ENCODE measurements at regions not wholly inside any gene's neighbourhood (a gene's known extent, or its start where the extent isn't known, plus 50 kb on each side); places are given as distances from the start of the nearest gene placed in this dataset.

DNA sequence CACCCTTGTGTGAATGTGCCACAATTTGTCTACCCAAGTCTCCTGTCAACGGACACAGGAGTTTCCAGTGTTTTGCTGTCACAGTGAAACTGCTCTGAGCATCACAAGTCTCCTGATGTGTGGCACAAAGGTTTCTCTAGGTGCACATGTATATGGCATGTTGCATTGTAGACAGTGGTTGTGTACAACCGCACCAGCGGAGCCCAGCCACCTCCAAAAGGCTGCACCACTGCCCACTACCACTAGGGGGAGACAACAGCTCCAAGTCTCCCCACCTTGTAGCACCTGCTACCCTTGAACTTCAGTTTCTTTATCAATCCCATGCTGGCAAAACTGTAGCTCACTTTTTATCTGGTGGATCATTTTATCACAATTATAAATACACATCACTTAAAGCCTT lies 95.5 kb upstream of the ZNF469 start:
- DNase-seq (ENCODE audit: low read depth): no peak

DNA sequence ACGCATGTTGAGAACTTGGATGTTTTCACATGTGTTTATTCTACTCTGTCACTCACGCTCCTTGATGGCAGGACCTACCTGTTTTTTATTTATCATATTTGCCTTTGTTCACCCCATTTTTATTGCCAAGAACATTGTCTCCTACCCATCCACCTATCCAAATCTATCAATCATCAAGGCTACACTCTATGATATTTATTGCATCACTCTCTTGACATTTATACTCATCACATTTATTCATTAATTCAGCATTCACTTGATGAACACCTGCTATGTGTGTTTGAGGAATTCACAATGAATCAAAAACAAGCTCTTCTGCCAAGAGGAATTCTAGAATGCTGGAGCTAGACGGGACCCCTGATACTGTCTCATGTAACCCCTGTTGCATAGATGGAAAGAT lies 94.5 kb upstream of the ZNF469 start:
- DNase-seq (ENCODE audit: low read depth): no peak

- DNase-seq (ENCODE audit: low read depth): no peak
Observed at GRCh38 chr16:88289001-88289400, 93.8 kb upstream of the ZNF469 start.

GRCh38 chr16:88289561-88289960 lies 93.2 kb upstream of the ZNF469 start:
- DNase-seq (ENCODE audit: low read depth): no peak

DNA sequence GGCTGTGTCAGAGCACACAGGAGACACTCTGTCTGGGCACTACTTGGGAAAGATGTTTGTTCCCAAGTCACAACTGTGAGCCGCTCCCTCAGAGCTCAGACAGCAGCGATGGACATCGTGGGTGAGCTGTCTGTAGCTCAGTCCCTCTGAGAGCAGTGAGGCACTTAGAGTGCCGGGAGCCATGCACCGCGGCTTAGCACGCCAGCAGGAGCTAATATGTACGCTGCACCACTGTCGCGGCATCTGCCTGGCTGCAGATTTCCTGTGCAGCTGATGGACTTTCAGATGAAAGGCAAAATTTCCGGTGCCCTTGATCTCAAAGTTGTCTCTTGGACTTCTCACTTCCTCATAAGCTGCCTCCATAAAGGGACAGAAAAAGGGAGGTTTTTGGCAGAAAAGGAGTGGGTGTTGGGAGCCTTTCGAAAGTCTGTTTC lies 92.8 kb upstream of the ZNF469 start:
- DNase-seq (ENCODE audit: low read depth): no peak

DNA sequence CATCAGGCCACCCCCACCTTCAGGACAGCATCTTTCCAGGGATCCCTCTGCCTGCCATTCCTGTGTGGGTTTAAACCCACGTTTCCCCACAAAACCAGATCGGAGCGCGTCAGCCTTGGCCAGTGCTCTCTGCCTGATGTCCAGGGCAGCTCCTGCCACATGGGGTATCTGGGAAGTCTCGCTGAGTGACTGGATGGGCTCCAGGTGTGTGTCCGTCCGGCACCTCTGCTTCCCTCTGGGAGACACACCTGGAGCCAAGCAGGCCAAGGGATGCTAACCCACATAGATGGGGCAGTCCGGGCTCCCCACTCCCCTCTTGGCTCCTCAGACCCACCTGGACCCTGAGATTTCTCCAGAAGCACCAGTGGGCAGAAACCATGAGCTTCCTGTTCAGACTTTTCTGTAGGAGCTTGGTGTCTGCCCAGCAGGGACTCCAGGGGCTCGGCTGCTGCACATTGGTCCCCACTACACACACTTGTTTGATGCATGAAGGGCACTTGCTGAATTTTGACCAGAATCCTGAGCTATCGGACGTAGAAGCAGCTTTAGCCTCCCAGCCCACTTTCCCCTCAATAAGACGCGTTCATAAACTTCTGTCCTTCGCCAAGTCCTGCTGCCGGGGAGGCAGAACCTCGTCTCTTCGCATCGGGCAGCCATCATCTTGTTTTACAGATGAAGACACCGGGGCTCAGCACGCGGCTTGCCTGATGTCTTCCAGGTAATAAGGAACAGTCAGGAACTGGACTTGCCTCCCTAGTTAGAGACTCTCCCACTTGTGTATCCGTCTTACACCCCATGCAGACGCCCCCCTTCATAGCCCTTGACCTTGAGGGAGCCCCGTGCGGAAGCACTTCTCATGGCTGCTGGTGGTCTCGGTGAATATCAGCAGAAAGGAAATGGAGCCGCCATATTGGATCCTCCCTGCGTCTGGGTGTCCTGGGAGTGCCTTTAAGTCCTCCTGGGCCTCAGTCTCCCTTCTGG lies 91.6 kb upstream of the ZNF469 start:
- no peak for DNase-seq (ENCODE audit: low read depth)

- DNase-seq (ENCODE audit: low read depth): no peak
Observed at GRCh38 chr16:88292007-88292970, 90.5 kb upstream of the ZNF469 start.

- no peak for DNase-seq (ENCODE audit: low read depth)
Observed at GRCh38 chr16:88293097-88293496, 89.7 kb upstream of the ZNF469 start.

DNA sequence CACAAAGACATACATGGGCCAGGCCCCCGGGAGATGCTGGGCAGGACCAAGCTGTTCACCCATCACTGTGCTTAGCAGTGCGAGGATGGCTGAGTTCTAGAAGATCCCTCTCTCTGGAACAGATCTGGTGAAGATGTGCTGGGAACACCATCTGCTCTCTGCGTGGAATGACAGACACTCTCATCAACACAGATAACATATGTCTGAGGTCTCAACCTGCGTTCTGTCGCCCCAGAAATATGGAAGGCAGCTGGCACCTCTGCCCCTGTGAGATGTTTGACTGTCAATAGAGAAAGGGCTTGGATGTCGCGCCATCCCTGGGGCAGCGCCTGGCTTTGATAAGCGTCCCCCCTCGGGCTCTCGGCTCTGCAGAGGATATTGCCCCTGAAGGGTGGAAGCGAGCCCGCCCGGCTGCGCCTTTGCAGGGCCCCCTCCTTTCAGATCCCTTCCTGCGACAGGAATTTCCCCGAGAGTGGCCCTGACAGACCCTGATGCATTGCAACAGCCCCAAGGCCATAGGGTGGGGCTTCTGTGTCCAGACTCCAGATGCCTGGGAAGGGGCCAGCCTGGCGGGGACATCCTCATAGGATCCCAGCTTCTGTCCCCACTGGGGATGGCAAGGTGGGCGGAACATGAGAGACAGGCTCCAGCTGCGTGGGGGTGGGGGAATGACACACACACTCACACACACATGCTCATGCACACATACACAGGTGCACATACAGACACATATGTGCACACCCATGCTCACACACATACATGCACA lies 86.9 kb upstream of the ZNF469 start:
- no peak for DNase-seq (ENCODE audit: low read depth)

DNA sequence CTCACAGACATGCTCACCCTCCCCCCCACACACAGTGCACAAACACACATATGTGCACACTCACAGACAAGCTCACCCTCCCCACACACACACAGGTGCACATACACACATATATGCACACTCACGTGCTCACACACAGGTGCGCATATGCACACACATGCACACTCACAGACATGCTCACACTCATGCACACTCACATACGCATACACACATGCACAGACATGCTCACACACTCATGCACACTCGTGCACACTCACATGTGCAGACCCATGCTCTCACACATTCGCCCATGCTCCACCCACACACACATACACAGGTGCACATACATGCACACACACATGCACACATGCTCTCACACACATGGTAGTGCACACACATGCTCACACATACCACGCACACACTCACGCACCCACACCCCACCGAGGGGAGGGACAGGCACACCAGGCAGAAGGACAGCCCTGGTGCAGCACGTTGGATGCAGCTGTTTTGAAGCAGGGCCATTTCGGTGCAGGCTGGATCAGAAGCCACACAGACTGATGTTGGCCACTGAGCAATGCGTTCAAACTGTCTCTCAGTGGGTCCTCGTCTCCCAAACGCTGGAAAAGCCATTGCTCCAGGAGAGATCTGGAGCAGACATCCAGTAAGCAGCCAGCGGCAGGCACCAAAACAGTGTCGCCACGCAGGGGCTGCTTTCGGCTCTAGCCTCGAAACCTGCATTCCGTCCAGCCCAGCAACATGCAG lies 86.2 kb upstream of the ZNF469 start:
- no peak for DNase-seq (ENCODE audit: low read depth)

- no peak for DNase-seq (ENCODE audit: low read depth)
Observed at GRCh38 chr16:88297178-88297720, 85.5 kb upstream of the ZNF469 start.

DNA sequence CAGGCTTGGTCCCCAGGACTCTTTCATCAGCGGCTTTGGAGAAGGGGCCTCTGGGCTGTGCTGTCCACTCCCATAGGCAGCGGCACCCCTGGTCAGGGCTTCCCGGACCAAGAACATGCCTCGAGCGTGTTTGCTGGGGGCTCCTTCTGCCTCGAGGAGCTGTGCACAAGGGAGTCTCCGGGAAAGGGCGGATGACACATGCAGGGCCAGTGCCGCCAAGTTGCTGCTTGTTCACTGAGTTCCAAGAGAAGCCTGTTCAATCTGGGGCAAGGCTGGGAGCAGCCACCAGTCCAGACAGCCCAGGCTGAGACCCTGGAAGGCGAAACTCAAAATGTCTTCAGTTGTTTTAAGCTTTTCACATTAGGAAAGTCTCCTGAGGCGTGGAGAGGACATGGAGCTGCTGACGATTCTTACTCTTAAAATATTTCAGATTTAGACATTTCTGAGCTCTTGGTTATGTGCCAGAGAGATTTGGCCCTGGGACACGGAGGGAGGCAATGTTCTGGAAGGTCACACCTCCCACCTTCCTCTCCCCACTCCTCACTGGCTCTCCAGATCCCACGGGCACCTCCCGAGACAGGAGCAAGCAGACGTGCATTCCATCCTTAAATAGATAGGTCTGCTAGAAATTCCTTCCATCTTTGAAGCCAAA lies 84.5 kb upstream of the ZNF469 start:
- DNase-seq (ENCODE audit: low read depth): no peak

DNA sequence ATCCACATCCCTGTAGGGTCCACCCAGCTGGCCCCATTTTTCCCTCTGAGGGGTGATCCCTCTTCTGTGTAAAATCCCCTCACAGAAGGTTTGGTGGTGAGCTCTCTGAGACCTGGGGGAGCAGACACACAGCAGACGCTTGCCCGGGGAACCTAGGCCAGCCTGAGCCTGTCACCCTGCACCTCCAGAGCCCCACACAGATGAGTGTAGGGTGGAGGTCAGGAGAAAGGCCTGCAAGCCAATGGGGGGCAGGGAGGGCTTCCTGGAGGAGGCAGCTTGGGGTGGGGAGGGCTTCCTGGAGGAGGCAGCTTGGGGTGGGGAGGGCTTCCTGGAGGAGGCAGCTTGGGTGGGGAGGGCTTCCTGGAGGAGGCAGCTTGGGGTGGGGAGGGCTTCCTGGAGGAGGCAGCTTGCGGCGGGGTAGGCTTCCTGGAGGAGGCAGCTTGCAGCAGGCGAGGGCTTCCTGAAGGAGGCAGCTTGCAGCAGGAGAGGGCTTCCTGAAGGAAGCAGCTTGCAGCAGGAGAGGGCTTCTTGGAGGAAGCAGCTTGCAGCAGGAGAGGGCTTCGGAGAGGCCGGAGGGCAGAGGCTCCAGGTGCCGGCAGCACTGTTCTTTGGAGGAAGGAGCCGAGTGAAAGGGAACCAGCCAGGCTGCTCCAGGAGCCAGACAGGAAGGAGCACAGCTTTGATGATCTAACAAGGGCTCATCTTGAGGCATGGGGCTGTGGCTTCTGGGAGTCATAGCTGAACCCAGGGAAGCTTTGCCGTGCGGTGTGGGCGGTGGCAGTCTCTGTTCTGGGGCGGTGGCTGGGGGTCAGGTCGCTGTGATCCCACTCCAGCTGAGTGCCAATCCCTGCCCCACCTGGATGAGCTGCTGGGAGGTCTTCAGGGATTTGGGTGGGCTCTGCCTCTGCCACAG lies 83.7 kb upstream of the ZNF469 start:
- no peak for DNase-seq (ENCODE audit: low read depth)

DNA sequence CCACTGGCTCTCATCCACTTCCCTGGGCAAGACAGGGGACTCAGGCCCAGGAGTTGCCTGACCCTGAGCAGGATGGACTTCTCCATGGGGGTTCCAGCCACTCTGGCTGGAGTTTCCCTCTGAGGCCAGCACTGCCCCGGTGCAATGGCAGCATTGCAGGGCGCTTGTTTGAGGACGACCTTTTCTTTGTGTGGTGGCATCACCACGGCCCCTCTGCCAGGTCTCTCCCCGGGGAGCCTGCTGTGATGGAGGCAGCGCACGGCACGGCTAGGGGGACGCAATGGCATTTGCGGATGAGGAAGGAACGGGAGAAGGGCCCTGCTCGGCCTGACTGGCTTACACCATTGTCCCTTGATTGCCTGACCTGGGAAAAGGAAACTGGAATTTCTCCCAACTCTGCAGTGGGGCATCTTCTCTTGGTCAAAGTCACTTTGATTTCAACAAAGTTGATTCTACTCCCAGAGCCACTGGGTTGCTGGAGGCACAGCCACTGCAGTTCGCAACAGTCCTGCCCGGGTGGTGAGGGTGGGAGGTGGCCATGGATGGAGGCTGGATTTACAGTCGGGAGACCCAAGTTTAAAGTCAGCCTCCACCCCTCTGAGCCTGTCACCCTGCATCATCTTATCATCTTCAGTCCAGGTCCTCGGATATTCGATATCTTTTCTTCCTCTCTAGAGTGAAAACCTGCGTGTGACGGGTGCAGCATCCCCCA lies 82.9 kb upstream of the ZNF469 start:
- DNase-seq (ENCODE audit: low read depth): no peak

GRCh38 chr16:88300463-88300835 lies 82.3 kb upstream of the ZNF469 start:
- no peak for DNase-seq (ENCODE audit: low read depth)

DNA sequence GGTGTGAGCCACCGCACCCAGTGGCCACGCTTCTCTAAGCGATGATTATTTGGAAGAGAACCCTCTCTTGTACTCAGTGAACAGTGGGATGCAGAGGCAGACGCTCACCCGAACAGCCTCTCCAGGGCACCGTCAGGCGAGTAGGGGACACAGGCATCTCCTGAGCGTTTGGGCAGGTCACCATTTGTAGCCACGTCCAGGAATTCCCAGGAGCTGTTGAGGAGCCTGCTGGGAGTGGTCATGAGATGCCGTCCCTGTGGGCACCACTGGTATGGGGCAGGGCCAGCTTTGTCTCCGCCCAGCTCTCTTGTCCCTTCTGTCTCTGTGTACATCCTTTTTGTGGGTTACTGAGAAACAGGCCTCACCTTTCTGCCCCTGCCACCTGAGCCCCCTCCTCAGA lies 81.3 kb upstream of the ZNF469 start:
- DNase-seq (ENCODE audit: low read depth): no peak

DNA sequence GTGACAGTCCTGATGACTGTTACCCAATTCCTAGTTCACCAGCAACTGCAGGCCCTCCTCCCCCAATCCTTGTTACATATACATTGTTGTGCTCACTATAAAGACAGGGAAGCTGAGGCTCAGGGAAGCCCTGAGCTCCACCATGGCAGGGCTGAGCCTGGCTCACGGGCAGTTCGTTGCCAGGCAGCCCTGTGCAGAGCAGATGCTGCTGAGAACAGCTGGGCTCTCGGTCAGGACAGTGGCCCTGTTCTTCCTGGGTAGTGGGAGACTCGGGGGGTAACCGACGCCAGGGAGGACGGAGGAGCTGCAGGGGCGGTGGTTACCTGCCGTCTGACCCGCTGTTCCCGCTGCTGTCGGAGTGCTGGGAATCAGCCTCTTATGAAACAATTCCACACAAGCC lies 80.9 kb upstream of the ZNF469 start:
- no peak for DNase-seq (ENCODE audit: low read depth)

DNA sequence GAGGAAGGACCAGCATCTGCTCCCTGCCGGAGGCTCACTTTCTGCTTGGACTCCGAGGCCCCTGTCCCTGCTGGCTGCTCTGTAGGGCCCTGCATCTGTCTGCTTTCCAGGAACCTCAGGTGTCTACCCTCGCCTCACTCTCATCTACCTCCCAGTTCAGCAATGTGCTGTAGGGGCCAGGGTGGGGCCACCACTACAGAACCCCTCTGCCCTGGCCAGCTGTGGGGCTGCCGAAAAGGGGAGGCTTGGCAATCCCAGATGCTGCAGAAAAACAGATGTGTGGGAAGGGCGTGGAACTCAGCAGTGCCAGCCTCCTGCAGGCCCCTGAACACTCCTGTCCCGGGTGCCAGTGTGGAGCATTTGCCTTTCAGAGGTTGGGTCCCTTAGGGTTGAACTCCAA lies 80.1 kb upstream of the ZNF469 start:
- no peak for DNase-seq (ENCODE audit: low read depth)

DNA sequence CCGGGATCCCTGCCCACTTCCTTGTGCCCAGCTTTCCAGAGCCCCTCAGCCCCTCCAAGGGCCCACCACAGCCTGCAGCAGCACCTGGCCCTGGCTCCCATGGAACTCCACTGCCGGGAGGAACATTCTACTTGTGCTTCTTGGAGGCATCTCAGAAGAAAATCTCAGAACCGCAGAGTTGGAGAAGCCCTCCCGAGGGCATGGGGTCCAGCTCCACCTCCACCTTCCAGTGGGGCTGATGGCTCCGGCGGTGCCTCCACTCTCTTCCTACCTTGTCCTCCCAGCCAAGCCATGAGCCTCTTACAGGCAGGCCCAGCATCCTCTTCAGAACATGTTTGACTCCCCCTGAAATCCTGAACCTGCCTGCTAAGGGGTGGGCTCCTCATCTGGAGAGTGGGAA lies 79.4 kb upstream of the ZNF469 start:
- DNase-seq (ENCODE audit: low read depth): no peak

All from fibroblast of the conjunctiva (primary cell).